Tongue (tissue), 1 donor: ENCODE measurements at regions not wholly inside any gene's neighbourhood (a gene's known extent, or its start where the extent isn't known, plus 50 kb on each side); places are given as distances from the start of the nearest gene placed in this dataset.
A peak's percentile ranks its signal among the peaks of the same experiment; 100 is the strongest.
"Not testable (repeated sequence)": the region's sequence is repeated elsewhere in the genome, so short reads cannot be mapped to it uniquely, and the experiment has no call there.

ENCODE experiments used
- DNase-seq: peaks from one replicate; pipeline ENCODE4 v3.0.0-alpha.2; 2015

DNA sequence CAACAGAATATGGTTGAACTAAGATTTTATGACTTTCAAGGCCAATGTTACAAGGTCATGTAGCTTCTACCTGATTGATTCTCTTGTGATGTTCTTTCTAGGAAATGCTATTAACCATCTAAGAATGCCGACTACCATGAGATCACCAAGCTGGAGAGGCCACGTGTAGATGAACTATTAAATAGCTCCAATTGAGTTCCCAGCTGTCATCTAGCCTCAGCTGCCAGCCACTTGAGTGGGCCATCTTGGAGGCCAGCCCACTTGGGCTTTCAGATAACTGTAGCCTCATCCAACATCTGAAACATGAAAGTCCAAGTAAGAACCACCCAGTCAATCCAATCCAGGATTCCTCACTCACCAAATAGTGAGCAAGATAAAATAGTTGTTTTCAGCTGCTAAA lies 376.9 kb upstream of the TMEFF2 start:
- DNase-seq = peak; percentile 22

GRCh38 chr2:192570788-192571187 lies 376.1 kb upstream of the TMEFF2 start:
- DNase-seq = no peak

- DNase-seq = no peak
These were observed 372.1 kb upstream of the TMEFF2 start for GRCh38 chr2:192566863-192567262.

GRCh38 chr2:192560326-192560725 lies 365.6 kb upstream of the TMEFF2 start:
- DNase-seq = no peak

GRCh38 chr2:192559587-192559986 lies 364.9 kb upstream of the TMEFF2 start:
- DNase-seq = no peak

GRCh38 chr2:192558637-192559036 lies 363.9 kb upstream of the TMEFF2 start:
- DNase-seq = no peak

DNA sequence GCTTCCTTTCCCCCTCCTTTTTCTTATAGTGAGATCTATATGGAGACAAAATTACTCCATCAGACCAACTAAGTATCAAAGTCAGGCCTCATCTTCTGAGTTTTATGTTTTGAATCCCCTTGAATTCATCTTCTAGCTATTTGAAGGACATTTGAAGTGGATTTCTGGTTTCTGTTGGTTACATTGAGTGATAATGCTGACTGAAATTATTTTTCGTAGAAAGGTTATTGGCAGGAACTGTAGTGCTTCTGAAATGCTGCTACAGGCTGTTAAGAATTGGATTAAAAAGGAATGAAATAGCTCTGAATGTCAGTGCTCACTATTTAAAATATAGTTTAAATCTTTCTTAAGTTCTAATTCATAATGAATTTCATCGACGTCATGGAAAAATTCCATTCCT lies 361.0 kb upstream of the TMEFF2 start:
- DNase-seq = no peak

- DNase-seq = no peak
These were observed 357.0 kb upstream of the TMEFF2 start for GRCh38 chr2:192551760-192552159.

DNA sequence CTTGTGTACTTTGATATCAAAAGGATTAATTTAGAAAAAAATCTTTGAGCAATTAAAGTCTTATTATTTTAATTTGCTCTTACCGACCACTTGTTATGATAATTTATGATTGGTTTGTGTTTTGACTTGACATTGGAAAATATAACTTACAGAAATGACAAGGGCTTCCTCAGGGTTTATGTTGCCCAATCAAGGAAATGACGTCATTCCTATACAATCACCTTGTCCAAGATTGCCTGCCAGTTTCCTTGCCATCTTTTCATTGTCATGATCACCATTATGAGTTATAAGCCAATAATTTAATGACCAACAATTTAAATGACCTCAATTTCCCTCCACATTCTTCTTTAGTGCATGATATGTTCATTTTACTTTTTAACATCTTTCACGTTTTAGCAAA lies 351.8 kb upstream of the TMEFF2 start:
- no peak for DNase-seq

- no peak for DNase-seq
These were observed 349.7 kb upstream of the TMEFF2 start for GRCh38 chr2:192544371-192544955.

DNA sequence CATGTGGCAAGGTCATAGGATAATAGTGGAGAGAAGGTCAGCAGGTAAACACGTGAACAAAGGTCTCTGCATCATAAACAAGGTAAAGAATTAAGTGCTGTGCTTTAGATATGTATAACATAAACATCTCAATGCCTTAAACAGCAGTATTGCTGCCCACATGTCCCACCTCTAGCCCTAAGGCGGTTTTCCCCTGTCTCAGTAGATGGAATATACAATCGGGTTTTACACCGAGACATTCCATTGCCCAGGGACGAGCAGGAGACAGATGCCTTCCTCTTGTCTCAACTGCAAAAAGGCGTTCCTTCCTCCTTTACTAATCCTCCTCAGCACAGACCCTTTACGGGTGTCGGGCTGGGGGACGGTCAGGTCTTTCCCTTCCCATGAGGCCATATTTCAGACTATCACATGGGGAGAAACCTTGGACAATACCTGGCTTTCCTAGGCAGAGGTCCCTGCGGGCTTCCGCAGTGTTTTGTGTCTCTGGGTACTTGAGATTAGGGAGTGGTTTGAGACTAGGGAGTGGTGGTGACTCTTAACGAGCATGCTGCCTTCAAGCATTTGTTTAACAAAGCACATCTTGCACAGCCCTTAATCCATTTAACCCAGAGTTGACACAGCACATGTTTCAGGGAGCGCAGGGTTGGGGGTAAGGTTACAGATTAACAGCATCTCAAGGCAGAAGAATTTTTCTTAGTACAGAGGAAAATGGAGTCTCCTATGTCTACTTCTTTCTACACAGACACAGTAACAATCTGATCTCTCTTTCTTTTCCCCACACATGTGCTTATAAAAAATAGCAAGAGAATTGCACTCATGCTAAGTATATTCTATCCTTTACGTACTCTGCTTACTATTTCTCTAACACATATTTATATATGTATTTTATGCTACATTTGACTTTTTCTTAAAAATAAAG lies 347.7 kb upstream of the TMEFF2 start:
- DNase-seq = not testable (repeated sequence)

DNA sequence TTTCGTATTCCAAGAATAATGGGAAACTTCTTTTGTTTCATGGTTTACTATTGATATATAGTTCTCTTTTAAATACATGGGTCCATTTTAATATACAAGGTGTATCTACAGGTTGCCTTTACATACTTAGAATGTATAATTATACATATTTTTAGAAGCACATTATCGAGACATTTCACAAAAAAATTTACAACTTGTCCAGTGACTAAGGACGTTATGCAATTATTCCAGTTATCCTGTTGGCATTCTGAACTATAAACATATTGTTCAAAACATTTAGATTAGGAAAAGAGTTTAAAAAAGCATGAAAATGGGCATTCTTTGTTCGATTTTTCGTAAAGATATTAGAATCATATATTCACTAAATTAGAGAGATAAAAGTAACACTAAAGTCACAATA lies 344.6 kb upstream of the TMEFF2 start:
- DNase-seq = no peak

DNA sequence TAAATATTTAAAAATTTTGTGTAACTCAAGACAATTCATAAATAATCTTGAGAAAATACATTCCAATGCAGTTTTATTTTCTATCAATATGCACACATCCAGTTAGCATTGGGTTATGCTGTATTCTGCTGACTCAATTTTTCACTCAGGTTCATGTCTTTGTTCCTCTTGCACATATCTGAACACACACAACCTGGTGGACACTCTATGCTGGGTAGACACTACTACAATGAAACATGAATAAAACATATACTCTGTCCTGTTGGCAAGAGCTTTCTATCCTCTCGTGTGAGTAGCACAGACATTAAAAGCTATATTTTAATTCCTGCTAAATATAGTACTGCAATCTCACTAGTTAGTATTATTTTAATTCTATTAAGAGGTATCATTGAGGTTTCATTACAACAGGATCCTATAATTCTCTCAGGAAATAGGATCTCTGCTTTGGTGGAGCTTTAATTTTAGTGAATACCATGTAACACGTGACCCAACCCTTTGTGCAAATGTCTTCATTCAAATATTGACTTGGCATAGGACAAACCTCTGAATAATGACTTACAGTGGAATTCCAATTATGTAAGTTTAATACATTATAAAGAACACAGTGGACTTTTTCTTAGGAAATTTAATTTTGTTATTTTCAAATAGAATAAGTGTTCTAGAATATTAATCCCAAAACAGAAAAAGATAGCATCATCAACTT lies 342.3 kb upstream of the TMEFF2 start:
- DNase-seq = no peak

DNA sequence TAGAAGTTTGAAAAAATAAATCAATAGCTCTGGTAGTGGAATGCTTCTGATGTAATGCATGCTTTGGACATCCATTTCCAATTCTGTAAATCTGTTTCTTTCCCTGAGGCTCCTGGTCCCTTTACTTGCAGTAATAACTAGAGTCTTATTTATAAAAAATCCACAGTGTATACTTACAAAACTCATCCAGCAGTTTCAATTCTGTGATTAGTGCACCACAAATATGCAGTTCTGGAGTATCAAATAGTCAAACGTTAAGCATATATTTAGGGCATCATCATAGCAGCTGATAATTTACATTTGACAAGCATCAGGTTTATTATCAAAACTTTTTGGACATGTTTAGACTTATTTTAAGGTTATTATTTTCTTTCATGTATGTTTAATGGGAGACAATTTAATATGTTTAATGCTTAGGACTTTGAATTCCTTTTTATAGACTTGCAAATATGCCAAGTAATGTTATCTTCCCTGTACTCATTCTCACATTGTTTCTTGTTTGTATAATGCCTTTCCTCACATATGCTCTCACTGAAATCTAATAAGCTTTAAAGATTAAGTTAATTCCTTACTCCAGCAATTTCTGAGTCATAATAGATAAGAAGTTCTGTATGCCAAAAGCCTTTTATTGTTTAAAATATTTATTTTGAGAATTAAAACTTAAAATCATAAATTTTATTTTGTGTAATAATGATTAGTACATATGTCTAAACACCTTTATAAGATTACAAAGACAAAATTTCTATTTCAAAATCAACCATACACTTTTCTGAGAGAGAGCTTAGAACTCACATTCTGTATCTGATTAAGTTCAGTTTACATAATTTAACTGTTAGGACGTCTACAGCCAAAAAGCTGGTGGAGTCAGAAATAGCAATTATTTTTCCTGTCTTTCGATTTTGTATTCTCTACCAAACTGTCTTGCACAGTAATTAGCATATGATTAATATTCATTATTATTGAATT lies 341.5 kb upstream of the TMEFF2 start:
- DNase-seq = no peak

DNA sequence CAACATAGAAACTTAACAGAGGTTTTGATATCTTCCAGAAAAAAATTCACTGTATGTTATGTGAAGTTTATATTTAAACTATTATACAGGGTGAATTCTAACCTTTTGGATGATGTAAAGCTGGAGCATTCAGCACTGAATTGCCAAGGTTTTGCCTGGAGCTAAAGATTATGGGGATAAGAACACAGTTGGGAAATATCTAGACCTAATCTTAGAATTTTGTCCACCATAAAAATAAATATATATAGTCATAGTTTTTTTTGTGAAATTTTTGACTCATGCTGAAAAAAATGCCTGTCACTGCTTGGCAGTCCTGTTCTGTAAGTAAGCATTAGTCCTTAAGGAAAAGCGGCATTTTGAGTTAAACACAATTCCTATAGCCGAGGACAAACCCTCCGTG lies 339.3 kb upstream of the TMEFF2 start:
- no peak for DNase-seq

DNA sequence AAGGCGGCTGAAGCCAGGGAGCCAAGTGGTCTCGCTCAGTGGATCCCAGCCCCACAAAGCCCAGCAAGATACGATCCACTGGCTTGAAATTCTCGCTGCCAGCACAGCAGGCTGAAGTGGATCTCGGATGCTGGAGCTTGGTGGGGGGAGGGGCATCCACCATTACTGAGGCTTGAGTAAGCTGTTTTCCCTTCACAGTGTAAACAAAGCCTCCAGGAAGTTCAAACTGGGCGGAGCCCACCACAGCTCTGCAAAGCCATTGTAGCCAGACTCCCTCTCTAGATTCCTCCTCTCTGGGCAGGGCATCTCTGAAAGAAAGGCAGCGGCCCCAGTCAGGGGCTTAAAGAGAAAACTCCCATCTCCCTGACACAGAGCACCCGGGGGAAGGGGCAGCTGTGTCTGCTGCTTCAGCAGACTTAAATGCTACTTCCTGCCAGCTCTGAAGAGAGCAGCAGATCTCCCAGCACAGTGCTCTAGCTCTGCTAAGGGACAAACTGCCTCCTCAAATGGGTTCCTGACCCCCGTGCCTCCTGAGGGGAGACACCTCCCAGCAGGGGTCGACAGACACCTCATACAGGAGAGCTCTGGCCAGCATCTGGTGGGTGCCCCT lies 330.0 kb upstream of the TMEFF2 start:
- DNase-seq = not testable (repeated sequence)

- DNase-seq = not testable (repeated sequence)
These were observed 329.5 kb upstream of the TMEFF2 start for GRCh38 chr2:192524214-192524613.

GRCh38 chr2:192515937-192516336 lies 321.2 kb upstream of the TMEFF2 start:
- no peak for DNase-seq

GRCh38 chr2:192513575-192513974 lies 318.8 kb upstream of the TMEFF2 start:
- peak; percentile 38 for DNase-seq

GRCh38 chr2:192507836-192508450 lies 313.2 kb upstream of the TMEFF2 start:
- DNase-seq = not testable (repeated sequence)
